SK-N-SH (cell line): ENCODE measurements at regions not wholly inside any gene's neighbourhood (a gene's known extent, or its start where the extent isn't known, plus 50 kb on each side); places are given as distances from the start of the nearest gene placed in this dataset.

Experiments used
- CTCF ChIA-PET: fragments of 300-600, 350-600 bp; formaldehyde crosslinking; extraction: SDS; loops from one replicate; lab custom pipeline; 2021; lab: Yijun Ruan, JAX
- POLR2A ChIA-PET: fragments of 350-600 bp; sonication (Branson Sonifier 250); formaldehyde crosslinking; extraction: SDS; loops from one replicate; lab custom pipeline; 2020; ENCODE audit warnings: antibody characterized with exemption, inconsistent platforms; lab: Yijun Ruan, JAX
- DNase-seq: peaks from one replicate; pipeline ENCODE4 v3.0.0; 2012
- H2AFZ ChIP-seq: fragments of 200-600 bp; sonication (generic); 2 replicates; pipeline ENCODE4 v1.8.1; 2016; ENCODE audit warnings: antibody characterized with exemption, mild to moderate bottlenecking, low read depth
- H3F3A ChIP-seq: fragments of 200-600 bp; sonication (generic); replicated peaks from 2 replicates; pipeline ENCODE3; 2016; ENCODE audit warnings: antibody characterized with exemption, mild to moderate bottlenecking; ENCODE audit not compliant: insufficient read depth
- H3K27ac ChIP-seq, 2 experiments: fragments of 200-500 bp in 1 of 2; fragments of 200-600 bp in 1 of 2; sonication (Bioruptor generic) in 1 of 2; sonication (generic), shearing (Covaris generic) in 1 of 2; 2 replicates each; pipeline versions ENCODE4 v1.5.1 to v1.6.1; 2014 to 2016; ENCODE audit warnings: low read depth in 2 of 2, inconsistent platforms in 1 of 2, low read length in 1 of 2, mild to moderate bottlenecking in 1 of 2, mixed read lengths in 1 of 2
- H3K27me3 ChIP-seq: fragments of 200-600 bp; sonication (generic), shearing (Covaris generic); 2 replicates; pipeline ENCODE4 v1.6.1; 2016; ENCODE audit warnings: mixed run types; ENCODE audit not compliant: insufficient read depth
- H3K36me3 ChIP-seq, 2 experiments: fragments of 200-500 bp in 1 of 2; fragments of 200-600 bp in 1 of 2; sonication (Bioruptor generic) in 1 of 2; sonication (generic) in 1 of 2; replicated peaks in 1 of 2; 2 replicates each; pipeline versions ENCODE3 to v1.5.1; 2014 to 2016; ENCODE audit warnings: low read length in 1 of 2, mild to moderate bottlenecking in 1 of 2; ENCODE audit not compliant: insufficient read depth in 2 of 2, control insufficient read depth in 1 of 2
- H3K4me1 ChIP-seq, 2 experiments: fragments of 200-500 bp in 1 of 2; fragments of 200-600 bp in 1 of 2; sonication (Bioruptor generic) in 1 of 2; sonication (generic), shearing (Covaris generic) in 1 of 2; 2 replicates each; pipeline versions ENCODE4 v1.5.1 to v1.6.1; 2014 to 2016; ENCODE audit warnings: low read depth in 1 of 2, low read length in 1 of 2, mixed run types in 1 of 2; ENCODE audit not compliant: insufficient read depth in 2 of 2, control insufficient read depth in 1 of 2
- H3K4me2 ChIP-seq: fragments of 200-600 bp; sonication (generic), shearing (Covaris generic); 2 replicates; pipeline ENCODE4 v1.6.1; 2017; ENCODE audit warnings: mixed run types
- H3K4me3 ChIP-seq, 2 experiments: fragments of 200-500 bp in 1 of 2; fragments of 200-600 bp in 1 of 2; sonication (Bioruptor generic) in 1 of 2; sonication (generic), shearing (Covaris generic) in 1 of 2; 2 replicates each; pipeline versions ENCODE4 v1.5.1 to v1.8.1; 2014 to 2016; ENCODE audit warnings: low read depth in 2 of 2, inconsistent platforms in 1 of 2, low read length in 1 of 2, mild to moderate bottlenecking in 1 of 2, mixed read lengths in 1 of 2, moderate library complexity in 1 of 2
- H3K79me2 ChIP-seq: fragments of 200-600 bp; sonication (generic); 2 replicates; pipeline ENCODE4 v1.8.1; 2017; ENCODE audit warnings: mild to moderate bottlenecking; ENCODE audit not compliant: insufficient read depth
- H3K9ac ChIP-seq: fragments of 200-600 bp; sonication (generic); 2 replicates; pipeline ENCODE4 v1.6.1; 2017; ENCODE audit warnings: mixed run types
- H3K9me2 ChIP-seq: fragments of 200-600 bp; sonication (generic); 2 replicates; pipeline ENCODE4 v1.6.1; 2017; ENCODE audit warnings: mixed run types
- H3K9me3 ChIP-seq: fragments of 200-600 bp; sonication (generic); 2 replicates; pipeline ENCODE4 v1.6.1; 2017; ENCODE audit warnings: mixed run types, mild to moderate bottlenecking, moderate library complexity
- H4K20me1 ChIP-seq: fragments of 200-600 bp; sonication (generic); 2 replicates; pipeline ENCODE4 v1.6.1; 2017; ENCODE audit warnings: mild to moderate bottlenecking, mixed run types; ENCODE audit not compliant: insufficient read depth
- CHD2 ChIP-seq: fragments of 150-350 bp; IDR thresholded peaks from 2 replicates; pipeline ENCODE4 v1.6.1; 2018; ENCODE audit warnings: low read length; ENCODE audit not compliant: partially characterized antibody
- EP300 ChIP-seq, 2 experiments: IDR thresholded peaks; 2 replicates each; pipeline versions ENCODE4 v1.4.0 to v1.6.1; 2012; ENCODE audit warnings: borderline replicate concordance in 1 of 2, low read depth in 1 of 2, low read length in 1 of 2
- EZH2phosphoT487 ChIP-seq: fragments of 200-600 bp; sonication (generic); IDR thresholded peaks from 2 replicates; pipeline ENCODE4 v1.6.1; 2017; ENCODE audit warnings: low read depth, mixed run types, mild to moderate bottlenecking, antibody characterized with exemption, moderate library complexity, borderline replicate concordance
- FOSL2 ChIP-seq: IDR thresholded peaks from 2 replicates; pipeline ENCODE4 v1.4.0; 2012; ENCODE audit warnings: low read depth, mild to moderate bottlenecking, moderate library complexity, borderline replicate concordance
- FOXM1 ChIP-seq: IDR thresholded peaks from 2 replicates; pipeline ENCODE4 v1.4.0; 2012; ENCODE audit warnings: low read depth, mild to moderate bottlenecking
- GATA2 ChIP-seq: sonication (generic); formaldehyde crosslinking; IDR thresholded peaks from 2 replicates; pipeline ENCODE4 v1.5.0; 2020; ENCODE audit warnings: mild to moderate bottlenecking, missing genetic modification reagents
- MXI1 ChIP-seq: IDR thresholded peaks from 2 replicates; pipeline ENCODE4 v1.6.1; 2012; ENCODE audit warnings: mild to moderate bottlenecking, low read depth, low read length, improper control_type of control experiment
- NFIC ChIP-seq: IDR thresholded peaks from 2 replicates; pipeline ENCODE4 v1.4.0; 2012; ENCODE audit warnings: borderline replicate concordance
- NRF1 ChIP-seq: IDR thresholded peaks from 2 replicates; pipeline ENCODE4 v1.6.1; 2012; ENCODE audit warnings: low read depth, mild to moderate bottlenecking, low read length
- PBX3 ChIP-seq: IDR thresholded peaks from 2 replicates; pipeline ENCODE4; 2012
- POLR2AphosphoS5 ChIP-seq: IDR thresholded peaks from 2 replicates; pipeline ENCODE4 v1.6.1; 2012; ENCODE audit warnings: low read depth, low read length
- RXRA ChIP-seq: IDR thresholded peaks from 2 replicates; pipeline ENCODE4 v1.4.0; 2012; ENCODE audit warnings: low read depth, mild to moderate bottlenecking, borderline replicate concordance
- SIN3A ChIP-seq: IDR thresholded peaks from 2 replicates; pipeline ENCODE4 v1.6.1; 2012; ENCODE audit warnings: low read depth, mild to moderate bottlenecking, low read length, moderate library complexity, borderline replicate concordance
- SMC3 ChIP-seq: IDR thresholded peaks from 2 replicates; pipeline ENCODE4 v1.6.1; 2012; ENCODE audit warnings: low read depth, low read length, improper control_type of control experiment
- TEAD4 ChIP-seq: IDR thresholded peaks from 2 replicates; pipeline ENCODE4 v1.4.0; 2012; ENCODE audit warnings: mild to moderate bottlenecking, borderline replicate concordance; ENCODE audit not compliant: insufficient read depth
- YY1 ChIP-seq: IDR thresholded peaks from 2 replicates; pipeline ENCODE4 v1.4.0; 2012; ENCODE audit warnings: low read depth, mild to moderate bottlenecking
- ZBTB33 ChIP-seq: IDR thresholded peaks from 2 replicates; pipeline ENCODE4 v1.4.0; 2012; ENCODE audit warnings: low read depth, borderline replicate concordance
- WGBS: methylation state at CpG from one replicate; pipeline ENCODE4 v1.1.6; 2017; ENCODE audit warnings: low lambda C conversion rate; 5-methylcytosine and 5-hydroxymethylcytosine counted together
- TF ChIP-seq, protein P1 (sequence below): IDR thresholded peaks from 2 replicates; pipeline ENCODE4 v1.4.0; 2012; ENCODE audit warnings: low read depth

GRCh38 chr21:24148461-24148860, 1458.8 kb downstream of the MRPL39 start:
- ChIA-PET POLR2A (no interaction called here), CTCF (interaction anchor here (1.2 kb wide), 1 partner anchor 15 kb away, joined by 4 read pairs; no protein-coding TSS in a partner anchor)
- no peaks in the 10 kb centered on the region for H3K36me3 ChIP-seq
- no peaks in the 10 kb centered on the region for H3K9me2 ChIP-seq
- no peaks in the 10 kb centered on the region for H3K9me3 ChIP-seq
- H3K79me2 ChIP-seq, result no peaks in the 10 kb centered on the region
- H3K9ac ChIP-seq, result no peak overlapping the region
- H3K27me3 ChIP-seq, result no peaks in the 10 kb centered on the region
- H3K4me1 ChIP-seq, result no peaks in the 10 kb centered on the region; a peak in 2 of 4 replicates
- 88% methylated on average over 2 of the region's 2 CpGs for WGBS
- H3F3A ChIP-seq, result no peaks in the 10 kb centered on the region
- no peak overlapping the region for H3K4me3 ChIP-seq
- TF ChIP-seq EZH2phosphoT487, result no peak
- no peak for TF ChIP-seq YY1
- no peak for TF ChIP-seq NFIC
- TF ChIP-seq, protein P1, sequence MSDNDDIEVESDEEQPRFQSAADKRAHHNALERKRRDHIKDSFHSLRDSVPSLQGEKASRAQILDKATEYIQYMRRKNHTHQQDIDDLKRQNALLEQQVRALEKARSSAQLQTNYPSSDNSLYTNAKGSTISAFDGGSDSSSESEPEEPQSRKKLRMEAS, result no peak
- no peak for TF ChIP-seq POLR2AphosphoS5
- no peak for TF ChIP-seq TEAD4
- no peak for TF ChIP-seq ZBTB33
- no peak for TF ChIP-seq GATA2 (CRISPR knock-in tag)
- TF ChIP-seq RXRA, result no peak
- TF ChIP-seq MXI1, result no peak
- no peak overlapping the region; the same call in 1 of the 2 replicates for H2AFZ ChIP-seq
- H3K27ac ChIP-seq, result no peak overlapping the region
- no peak overlapping the region for H3K4me2 ChIP-seq
- H4K20me1 ChIP-seq, result no peaks in the 10 kb centered on the region
- no peak for DNase-seq

GRCh38 chr21:24147674-24148073, 1459.6 kb downstream of the MRPL39 start:
- H2AFZ ChIP-seq, result no peak overlapping the region
- no peaks in the 10 kb centered on the region for H3K9me2 ChIP-seq
- no peaks in the 10 kb centered on the region for H3K27me3 ChIP-seq
- H3K4me1 ChIP-seq, result no peaks in the 10 kb centered on the region; a peak in 2 of 4 replicates
- no peak overlapping the region for H3K4me3 ChIP-seq
- no peaks in the 10 kb centered on the region for H3K9me3 ChIP-seq
- POLR2A ChIA-PET, result no interaction called here
- no peak overlapping the region for H3K9ac ChIP-seq
- DNase-seq, result no peak
- H3K36me3 ChIP-seq, result no peaks in the 10 kb centered on the region
- CTCF ChIA-PET, result no interaction called here
- 85% methylated on average over 3 of the region's 3 CpGs for WGBS
- no peak overlapping the region for H3K27ac ChIP-seq
- TF ChIP-seq SIN3A (no peak), NRF1 (no peak), CHD2 (no peak), NFIC (no peak), EP300 (IDR thresholded peaks at IDR 0.05; ENCODE audit: borderline replicate concordance in 1 of 2, low read depth in 1 of 2, low read length in 1 of 2) (no peak), FOSL2 (no peak), PBX3 (no peak), MXI1 (no peak), SMC3 (no peak), POLR2AphosphoS5 (no peak), FOXM1 (no peak)
- H4K20me1 ChIP-seq, result no peaks in the 10 kb centered on the region
- no peaks in the 10 kb centered on the region for H3F3A ChIP-seq
- H3K4me2 ChIP-seq, result no peak overlapping the region
- no peaks in the 10 kb centered on the region for H3K79me2 ChIP-seq
